ENCODE measurements at regions not wholly inside any gene's neighbourhood (a gene's known extent, or its start where the extent isn't known, plus 50 kb on each side); places are given as distances from the start of the nearest gene placed in this dataset.

DNA sequence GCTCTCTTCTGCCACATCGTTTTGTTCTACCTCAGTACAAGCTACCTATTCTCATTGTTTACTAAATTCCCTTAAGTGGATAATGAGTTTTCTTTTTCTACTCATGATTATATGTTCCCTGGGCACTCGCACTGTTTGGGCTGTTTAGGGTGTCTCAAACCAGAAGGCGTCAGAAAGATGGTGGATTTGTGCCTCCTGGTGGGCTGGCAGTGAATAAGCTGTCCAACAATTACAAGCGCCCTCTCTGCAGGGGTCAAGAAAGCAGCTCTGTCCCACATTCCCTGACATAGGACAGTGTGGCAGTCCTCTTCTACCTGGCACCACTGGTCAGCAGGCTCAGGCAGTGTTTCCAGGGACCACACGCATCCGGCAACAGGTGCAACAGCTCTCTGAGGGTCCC, 173.4 kb upstream of the PPP2R3A start:
- TF ChIP-seq MAFK (IDR thresholded peaks at IDR 0.05; ENCODE audit: low read depth, low read length) (no peak), POLR2A (IDR thresholded peaks at IDR 0.05; ENCODE audit: low read depth, low read length) (no peak), RFX5 (IDR thresholded peaks at IDR 0.05; ENCODE audit: low read depth, low read length) (no peak), MXI1 (IDR thresholded peaks at IDR 0.05; ENCODE audit: borderline replicate concordance, low read depth, low read length) (no peak), NFE2L2 (IDR thresholded peaks at IDR 0.05; ENCODE audit: low read depth, low read length) (no peak), CEBPB (IDR thresholded peaks at IDR 0.05; ENCODE audit: low read depth, low read length) (no peak), MAZ (IDR thresholded peaks at IDR 0.05; ENCODE audit: borderline replicate concordance, low read depth, low read length) (no peak), RAD21 (IDR thresholded peaks at IDR 0.05; ENCODE audit: low read length) (no peak)
- TF ChIP-seq, protein P1, sequence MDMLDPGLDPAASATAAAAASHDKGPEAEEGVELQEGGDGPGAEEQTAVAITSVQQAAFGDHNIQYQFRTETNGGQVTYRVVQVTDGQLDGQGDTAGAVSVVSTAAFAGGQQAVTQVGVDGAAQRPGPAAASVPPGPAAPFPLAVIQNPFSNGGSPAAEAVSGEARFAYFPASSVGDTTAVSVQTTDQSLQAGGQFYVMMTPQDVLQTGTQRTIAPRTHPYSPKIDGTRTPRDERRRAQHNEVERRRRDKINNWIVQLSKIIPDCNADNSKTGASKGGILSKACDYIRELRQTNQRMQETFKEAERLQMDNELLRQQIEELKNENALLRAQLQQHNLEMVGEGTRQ (IDR thresholded peaks at IDR 0.05; ENCODE audit: low read depth, low read length), result no peak
- TF ChIP-seq, protein P2, sequence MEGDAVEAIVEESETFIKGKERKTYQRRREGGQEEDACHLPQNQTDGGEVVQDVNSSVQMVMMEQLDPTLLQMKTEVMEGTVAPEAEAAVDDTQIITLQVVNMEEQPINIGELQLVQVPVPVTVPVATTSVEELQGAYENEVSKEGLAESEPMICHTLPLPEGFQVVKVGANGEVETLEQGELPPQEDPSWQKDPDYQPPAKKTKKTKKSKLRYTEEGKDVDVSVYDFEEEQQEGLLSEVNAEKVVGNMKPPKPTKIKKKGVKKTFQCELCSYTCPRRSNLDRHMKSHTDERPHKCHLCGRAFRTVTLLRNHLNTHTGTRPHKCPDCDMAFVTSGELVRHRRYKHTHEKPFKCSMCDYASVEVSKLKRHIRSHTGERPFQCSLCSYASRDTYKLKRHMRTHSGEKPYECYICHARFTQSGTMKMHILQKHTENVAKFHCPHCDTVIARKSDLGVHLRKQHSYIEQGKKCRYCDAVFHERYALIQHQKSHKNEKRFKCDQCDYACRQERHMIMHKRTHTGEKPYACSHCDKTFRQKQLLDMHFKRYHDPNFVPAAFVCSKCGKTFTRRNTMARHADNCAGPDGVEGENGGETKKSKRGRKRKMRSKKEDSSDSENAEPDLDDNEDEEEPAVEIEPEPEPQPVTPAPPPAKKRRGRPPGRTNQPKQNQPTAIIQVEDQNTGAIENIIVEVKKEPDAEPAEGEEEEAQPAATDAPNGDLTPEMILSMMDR (conservative IDR thresholded peaks at IDR 0.05; ENCODE audit: low read depth, low read length), result no peak
- TF ChIP-seq, protein P3, sequence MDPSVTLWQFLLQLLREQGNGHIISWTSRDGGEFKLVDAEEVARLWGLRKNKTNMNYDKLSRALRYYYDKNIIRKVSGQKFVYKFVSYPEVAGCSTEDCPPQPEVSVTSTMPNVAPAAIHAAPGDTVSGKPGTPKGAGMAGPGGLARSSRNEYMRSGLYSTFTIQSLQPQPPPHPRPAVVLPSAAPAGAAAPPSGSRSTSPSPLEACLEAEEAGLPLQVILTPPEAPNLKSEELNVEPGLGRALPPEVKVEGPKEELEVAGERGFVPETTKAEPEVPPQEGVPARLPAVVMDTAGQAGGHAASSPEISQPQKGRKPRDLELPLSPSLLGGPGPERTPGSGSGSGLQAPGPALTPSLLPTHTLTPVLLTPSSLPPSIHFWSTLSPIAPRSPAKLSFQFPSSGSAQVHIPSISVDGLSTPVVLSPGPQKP (IDR thresholded peaks at IDR 0.05; ENCODE audit: borderline replicate concordance, low read depth, low read length), result no peak
